Ectodermal cell (in vitro differentiated cells): ENCODE measurements at regions not wholly inside any gene's neighbourhood (a gene's known extent, or its start where the extent isn't known, plus 50 kb on each side); places are given as distances from the start of the nearest gene placed in this dataset.

Experiments
- H3K27ac ChIP-seq: 2 replicates; pipeline ENCODE4 v1.7.0; 2013; ENCODE audit warnings: mild to moderate bottlenecking, low read depth, low read length; ENCODE audit not compliant: insufficient read depth, poor library complexity, severe bottlenecking
- H3K27me3 ChIP-seq: 2 replicates; pipeline ENCODE4 v1.7.0; 2013; ENCODE audit warnings: mild to moderate bottlenecking, low read length; ENCODE audit not compliant: insufficient read depth, control insufficient read depth, poor library complexity, severe bottlenecking
- H3K36me3 ChIP-seq: one replicate; pipeline ENCODE4 v1.7.0; 2013; ENCODE audit warnings: low read length; ENCODE audit not compliant: control insufficient read depth, insufficient read depth
- H3K4me1 ChIP-seq: one replicate; pipeline ENCODE4 v1.7.0; 2013; ENCODE audit warnings: low read length; ENCODE audit not compliant: control insufficient read depth, insufficient read depth
- H3K4me3 ChIP-seq: 2 replicates; pipeline ENCODE4 v1.7.0; 2013; ENCODE audit warnings: low read depth, low read length, control low read depth; ENCODE audit not compliant: insufficient read depth
- H3K9me3 ChIP-seq: 2 replicates; pipeline ENCODE4 v1.7.0; 2013; ENCODE audit warnings: mild to moderate bottlenecking, low read length, moderate library complexity; ENCODE audit not compliant: control insufficient read depth
- WGBS, 2 experiments: methylation state at CpG; one replicate each; pipeline ENCODE4 v1.1.7; 2013; ENCODE audit warnings: missing lambda C conversion rate in 2 of 2; 5-methylcytosine and 5-hydroxymethylcytosine counted together

GRCh38 chr4:38367642-38368174 is 296.3 kb upstream of the KLF3 start:
- Histone ChIP-seq H3K27me3 (no peaks in the 10 kb centered on the region), H3K4me1 (peaks cover 3% of the 10 kb centered on the region), H3K27ac (no peak overlapping the region), H3K36me3 (no peaks in the 10 kb centered on the region), H3K9me3 (peaks cover 2% of the 10 kb centered on the region), H3K4me3 (no peak overlapping the region)
- 94% methylated on average over 4 of the region's 4 CpGs for WGBS, 2 experiments

- no peaks in the 10 kb centered on the region for H3K27me3 ChIP-seq
- no peak overlapping the region for H3K27ac ChIP-seq
- H3K9me3 ChIP-seq, result peaks cover 2% of the 10 kb centered on the region
- H3K36me3 ChIP-seq, result no peaks in the 10 kb centered on the region
- WGBS, 2 experiments, result 89 to 91% methylated on average over 2 of the region's 2 CpGs
- peaks cover 3% of the 10 kb centered on the region for H3K4me1 ChIP-seq
- H3K4me3 ChIP-seq, result no peak overlapping the region
These were observed 295.4 kb upstream of the KLF3 start for GRCh38 chr4:38368613-38369012.

- H3K27ac ChIP-seq, result no peak overlapping the region
- no peaks in the 10 kb centered on the region for H3K36me3 ChIP-seq
- H3K9me3 ChIP-seq, result peaks cover 2% of the 10 kb centered on the region
These were observed 292.6 kb upstream of the KLF3 start for GRCh38 chr4:38371391-38371851.

GRCh38 chr4:38373375-38373774 is 290.6 kb upstream of the KLF3 start:
- H3K4me3 ChIP-seq, result no peak overlapping the region
- H3K27ac ChIP-seq, result no peak overlapping the region
- no peaks in the 10 kb centered on the region for H3K27me3 ChIP-seq
- peaks cover 2% of the 10 kb centered on the region for H3K9me3 ChIP-seq
- no peaks in the 10 kb centered on the region for H3K36me3 ChIP-seq
- no peaks in the 10 kb centered on the region for H3K4me1 ChIP-seq

More at GRCh38 chr4:38371391-38371851, 292.6 kb upstream of the KLF3 start:
- Histone ChIP-seq H3K4me3 (no peak overlapping the region), H3K4me1 (peaks cover 3% of the 10 kb centered on the region), H3K27me3 (no peaks in the 10 kb centered on the region)

GRCh38 chr4:38377195-38377594 is 286.8 kb upstream of the KLF3 start:
- Histone ChIP-seq H3K27ac (no peak overlapping the region), H3K4me3 (no peak overlapping the region), H3K36me3 (no peaks in the 10 kb centered on the region), H3K27me3 (no peaks in the 10 kb centered on the region), H3K9me3 (peaks cover 2% of the 10 kb centered on the region), H3K4me1 (no peaks in the 10 kb centered on the region)
- WGBS, 2 experiments, result 91 to 100% methylated on average over 1 of the region's 1 CpG

- Histone ChIP-seq H3K4me3 (no peak overlapping the region), H3K9me3 (no peaks in the 10 kb centered on the region), H3K27me3 (no peaks in the 10 kb centered on the region), H3K4me1 (no peaks in the 10 kb centered on the region), H3K36me3 (no peaks in the 10 kb centered on the region), H3K27ac (no peak overlapping the region)
- 78 to 83% methylated on average over 2 to 3 of the region's 3 CpGs for WGBS, 2 experiments
These were observed 285.5 kb upstream of the KLF3 start for GRCh38 chr4:38378478-38378877.

GRCh38 chr4:38381788-38382187 is 282.2 kb upstream of the KLF3 start:
- Histone ChIP-seq H3K27me3 (no peaks in the 10 kb centered on the region), H3K4me3 (no peak overlapping the region), H3K36me3 (no peaks in the 10 kb centered on the region), H3K27ac (no peak overlapping the region), H3K4me1 (peaks cover 11% of the 10 kb centered on the region), H3K9me3 (no peaks in the 10 kb centered on the region)
- WGBS, 2 experiments, result 90 to 96% methylated on average over 6 of the region's 6 CpGs

GRCh38 chr4:38382520-38382919 is 281.5 kb upstream of the KLF3 start:
- Histone ChIP-seq H3K4me3 (no peak overlapping the region), H3K27me3 (no peaks in the 10 kb centered on the region), H3K9me3 (no peaks in the 10 kb centered on the region), H3K4me1 (peaks cover 11% of the 10 kb centered on the region), H3K36me3 (no peaks in the 10 kb centered on the region), H3K27ac (no peak overlapping the region)
- 87 to 88% methylated on average over 7 of the region's 7 CpGs for WGBS, 2 experiments

GRCh38 chr4:38383646-38384121 is 280.3 kb upstream of the KLF3 start:
- Histone ChIP-seq H3K9me3 (no peaks in the 10 kb centered on the region), H3K4me3 (no peak overlapping the region), H3K27me3 (no peaks in the 10 kb centered on the region), H3K4me1 (peaks cover 11% of the 10 kb centered on the region), H3K36me3 (no peaks in the 10 kb centered on the region), H3K27ac (no peak overlapping the region)
- WGBS, 2 experiments, result 98 to 100% methylated on average over 3 of the region's 3 CpGs

GRCh38 chr4:38385093-38386004 is 278.6 kb upstream of the KLF3 start:
- H3K9me3 ChIP-seq, result no peaks in the 10 kb centered on the region
- peaks cover 11% of the 10 kb centered on the region for H3K4me1 ChIP-seq
- H3K27ac ChIP-seq, result no peak overlapping the region
- 75 to 79% methylated on average over 6 of the region's 6 CpGs for WGBS, 2 experiments
- no peaks in the 10 kb centered on the region for H3K27me3 ChIP-seq
- no peak overlapping the region for H3K4me3 ChIP-seq
- H3K36me3 ChIP-seq, result no peaks in the 10 kb centered on the region
